CD4-positive, alpha-beta T cell (primary cell): ENCODE measurements at regions not wholly inside any gene's neighbourhood (a gene's known extent, or its start where the extent isn't known, plus 50 kb on each side); places are given as distances from the start of the nearest gene placed in this dataset.

ENCODE experiments used
- ATAC-seq: fragments of 200-7000 bp; cut with Tn5 transposase; one replicate; pipeline ENCODE4 v1.10.0; 2022; ENCODE audit warnings: mild to moderate bottlenecking; ENCODE audit not compliant: poor library complexity
- CTCF ChIA-PET: fragments of 350-600 bp; sonication (Branson Sonifier 250); formaldehyde crosslinking; loops from one replicate; lab custom pipeline; 2021; ENCODE audit warnings: antibody characterized with exemption, inconsistent platforms; lab: Charles Lee
- POLR2A ChIA-PET: fragments of 350-600 bp; sonication (Branson Sonifier 250); formaldehyde crosslinking; loops from one replicate; lab custom pipeline; 2021; ENCODE audit warnings: antibody characterized with exemption, inconsistent platforms; lab: Charles Lee
- DNase-seq, 14 experiments: peaks; one replicate each; pipeline ENCODE4 v3.0.0-alpha.2; 2013 to 2020; ENCODE audit warnings: mixed read lengths in 2 of 14
- H3K27ac ChIP-seq, 2 donors: one replicate each; pipeline versions ENCODE4 v1.5.1 to v1.7.0; 2013; ENCODE audit warnings: low read length in 2 of 2, low read depth in 1 of 2, mild to moderate bottlenecking in 1 of 2
- H3K27me3 ChIP-seq, 2 experiments: 1 replicate in 1 of 2; 2 replicates in 1 of 2; pipeline versions ENCODE4 v1.6.1 to v1.7.0; 2013; ENCODE audit warnings: low read length in 2 of 2, control low read depth in 1 of 2, mild to moderate bottlenecking in 1 of 2, moderate library complexity in 1 of 2; ENCODE audit not compliant: insufficient read depth in 2 of 2, control insufficient read depth in 1 of 2
- H3K36me3 ChIP-seq: one replicate; pipeline ENCODE4 v1.6.1; 2013; ENCODE audit warnings: low read length, control low read depth; ENCODE audit not compliant: insufficient read depth
- H3K4me1 ChIP-seq: one replicate; pipeline ENCODE4 v1.6.1; 2013; ENCODE audit warnings: low read length, control low read depth; ENCODE audit not compliant: insufficient read depth
- H3K4me3 ChIP-seq: one replicate; pipeline ENCODE4 v1.5.1; 2013; ENCODE audit warnings: mild to moderate bottlenecking, low read length, moderate library complexity
- H3K9me3 ChIP-seq, 2 experiments: 1 replicate in 1 of 2; 2 replicates in 1 of 2; pipeline versions ENCODE4 v1.6.1 to v1.7.0; 2013; ENCODE audit warnings: low read length in 2 of 2, mild to moderate bottlenecking in 2 of 2, control low read depth in 1 of 2, moderate library complexity in 1 of 2; ENCODE audit not compliant: control insufficient read depth in 1 of 2, insufficient read depth in 1 of 2
- H3K27ac Mint-ChIP-seq: one replicate; pipeline ENCODE4 v1.8.0; 2020; ENCODE audit warnings: mixed read lengths
- H3K27me3 Mint-ChIP-seq: one replicate; pipeline ENCODE4 v1.8.0; 2021; ENCODE audit warnings: mixed read lengths
- H3K36me3 Mint-ChIP-seq: one replicate; pipeline ENCODE4 v1.8.0; 2021; ENCODE audit warnings: low read depth, mixed read lengths
- H3K4me1 Mint-ChIP-seq: one replicate; pipeline ENCODE4 v1.8.0; 2021; ENCODE audit warnings: low read depth, mixed read lengths
- H3K4me3 Mint-ChIP-seq: one replicate; pipeline ENCODE4 v1.8.0; 2020; ENCODE audit warnings: mild to moderate bottlenecking, mixed read lengths
- H3K9me3 Mint-ChIP-seq: one replicate; pipeline ENCODE4 v1.8.0; 2020; ENCODE audit warnings: mixed read lengths
- CTCF ChIP-seq: fragments of 200-600 bp; IDR thresholded peaks from one replicate; pipeline ENCODE4 v1.8.0; 2022; ENCODE audit warnings: antibody characterized with exemption, mild to moderate bottlenecking
- intact Hi-C, 2 experiments: fragments of 100-400 bp; cut with DNase I in 1 of 2; cut with micrococcal nuclease in 1 of 2; formaldehyde crosslinking; loops; one replicate each; pipeline versions ENCODE4 v1.15.1 to v1.9.0; 2023 to 2025; cut with DNase I, micrococcal nuclease

- Mint-ChIP-seq H3K27me3 (no peaks in the 10 kb centered on the region), H3K4me1 (no peaks in the 10 kb centered on the region), H3K27ac (no peak overlapping the region), H3K9me3 (no peaks in the 10 kb centered on the region), H3K4me3 (no peak overlapping the region), H3K36me3 (no peaks in the 10 kb centered on the region)
- Histone ChIP-seq H3K9me3 (no peaks in the 10 kb centered on the region), H3K27ac (no peak overlapping the region), H3K4me3 (no peak overlapping the region), H3K27me3 (no peaks in the 10 kb centered on the region), H3K4me1 (no peaks in the 10 kb centered on the region), H3K36me3 (no peaks in the 10 kb centered on the region)
- CTCF ChIA-PET, result no interaction called here
- TF ChIP-seq CTCF, result no peak
- DNase-seq (no peak), ATAC-seq (no peak)
- POLR2A ChIA-PET, result no interaction called here
- intact Hi-C loops, result no loop called here
These were observed 113.9 kb upstream of the BRINP1 start for GRCh38 chr9:119483153-119483552.

- ChIA-PET CTCF (no interaction called here), POLR2A (no interaction called here)
- intact Hi-C loops, result no loop called here
- no peak for DNase-seq
- no peak overlapping the region for H3K4me3 ChIP-seq
- H3K9me3 Mint-ChIP-seq, result no peaks in the 10 kb centered on the region
- H3K36me3 Mint-ChIP-seq, result no peaks in the 10 kb centered on the region
- no peaks in the 10 kb centered on the region for H3K27me3 Mint-ChIP-seq
- ATAC-seq, result no peak
- no peaks in the 10 kb centered on the region for H3K4me1 ChIP-seq
- H3K4me3 Mint-ChIP-seq, result no peak overlapping the region
- no peak overlapping the region for H3K27ac ChIP-seq
- no peak for TF ChIP-seq CTCF
- H3K4me1 Mint-ChIP-seq, result no peaks in the 10 kb centered on the region
- no peaks in the 10 kb centered on the region for H3K27me3 ChIP-seq
- H3K36me3 ChIP-seq, result no peaks in the 10 kb centered on the region
- peaks cover 0 to 9% of the 10 kb centered on the region in 2 experiments for H3K9me3 ChIP-seq
- no peak overlapping the region for H3K27ac Mint-ChIP-seq
These were observed 108.0 kb upstream of the BRINP1 start for GRCh38 chr9:119477197-119477596.

GRCh38 chr9:119458068-119458467 lies 88.8 kb upstream of the BRINP1 start:
- Mint-ChIP-seq H3K9me3 (peaks cover 3% of the 10 kb centered on the region), H3K4me1 (no peaks in the 10 kb centered on the region), H3K4me3 (no peak overlapping the region), H3K27me3 (no peaks in the 10 kb centered on the region), H3K27ac (no peak overlapping the region), H3K36me3 (no peaks in the 10 kb centered on the region)
- Histone ChIP-seq H3K4me1 (no peaks in the 10 kb centered on the region), H3K27me3 (no peaks in the 10 kb centered on the region), H3K36me3 (no peaks in the 10 kb centered on the region), H3K27ac (no peak overlapping the region), H3K9me3 (peaks cover 0 to 3% of the 10 kb centered on the region in 2 experiments), H3K4me3 (no peak overlapping the region)
- TF ChIP-seq CTCF, result no peak
- no peak for ATAC-seq
- CTCF ChIA-PET, result no interaction called here
- intact Hi-C loops, result no loop called here
- POLR2A ChIA-PET, result no interaction called here
- DNase-seq, result no peak
